ENCODE measurements at regions not wholly inside any gene's neighbourhood (a gene's known extent, or its start where the extent isn't known, plus 50 kb on each side); places are given as distances from the start of the nearest gene placed in this dataset.

- no peak for DNase-seq
Measured at GRCh38 chr2:236805800-236806531, 236.3 kb downstream of the ACKR3 start.

- no peak for DNase-seq
Measured at GRCh38 chr2:236809716-236810115, 240.1 kb downstream of the ACKR3 start.

GRCh38 chr2:236811062-236811656 lies 241.5 kb downstream of the ACKR3 start:
- DNase-seq: no peak

- DNase-seq: no peak
Measured at GRCh38 chr2:236813766-236814165, 244.1 kb downstream of the ACKR3 start.

- no peak for DNase-seq
Measured at GRCh38 chr2:236814593-236814992, 245.0 kb downstream of the ACKR3 start.

GRCh38 chr2:236815746-236816145 lies 246.1 kb downstream of the ACKR3 start:
- DNase-seq: no peak

GRCh38 chr2:236816197-236817170 lies 246.9 kb downstream of the ACKR3 start:
- DNase-seq: no peak

GRCh38 chr2:236818281-236819045 lies 248.8 kb downstream of the ACKR3 start:
- no peak for DNase-seq

- no peak for DNase-seq
Measured at GRCh38 chr2:236819275-236820002, 249.8 kb downstream of the ACKR3 start.

- DNase-seq: no peak
Measured at GRCh38 chr2:236820763-236821344, 251.2 kb downstream of the ACKR3 start.

- no peak for DNase-seq
Measured at GRCh38 chr2:236823041-236823629, 253.5 kb downstream of the ACKR3 start.

- peak; percentile 13 for DNase-seq
Measured at GRCh38 chr2:236823963-236824362, 254.3 kb downstream of the ACKR3 start.

GRCh38 chr2:236824836-236825235 lies 255.2 kb downstream of the ACKR3 start:
- DNase-seq: peak; percentile 92

- DNase-seq: no peak
Measured at GRCh38 chr2:236825989-236826510, 256.4 kb downstream of the ACKR3 start.

GRCh38 chr2:236826606-236827156 lies 257.1 kb downstream of the ACKR3 start:
- no peak for DNase-seq

- no peak for DNase-seq
Measured at GRCh38 chr2:236827997-236828396, 257.7 kb upstream of the COPS8 start.

GRCh38 chr2:236828820-236829219 lies 256.9 kb upstream of the COPS8 start:
- no peak for DNase-seq

- no peak for DNase-seq
Measured at GRCh38 chr2:236830926-236831325, 254.8 kb upstream of the COPS8 start.

- DNase-seq: no peak
Measured at GRCh38 chr2:236831698-236832097, 254.0 kb upstream of the COPS8 start.

- no peak for DNase-seq
Measured at GRCh38 chr2:236833501-236834073, 252.1 kb upstream of the COPS8 start.
